HG03432 (cell line): ENCODE measurements at regions not wholly inside any gene's neighbourhood (a gene's known extent, or its start where the extent isn't known, plus 50 kb on each side); places are given as distances from the start of the nearest gene placed in this dataset.
"Not testable (repeated sequence)": the region's sequence is repeated elsewhere in the genome, so short reads cannot be mapped to it uniquely, and the experiment has no call there.

ENCODE experiments used
- ATAC-seq: cut with Tn5 transposase; IDR thresholded peaks from one replicate; pipeline ENCODE4 v1.9.1; 2021; ENCODE audit warnings: mild to moderate bottlenecking, moderate library complexity; ENCODE audit not compliant: unreplicated experiment

DNA sequence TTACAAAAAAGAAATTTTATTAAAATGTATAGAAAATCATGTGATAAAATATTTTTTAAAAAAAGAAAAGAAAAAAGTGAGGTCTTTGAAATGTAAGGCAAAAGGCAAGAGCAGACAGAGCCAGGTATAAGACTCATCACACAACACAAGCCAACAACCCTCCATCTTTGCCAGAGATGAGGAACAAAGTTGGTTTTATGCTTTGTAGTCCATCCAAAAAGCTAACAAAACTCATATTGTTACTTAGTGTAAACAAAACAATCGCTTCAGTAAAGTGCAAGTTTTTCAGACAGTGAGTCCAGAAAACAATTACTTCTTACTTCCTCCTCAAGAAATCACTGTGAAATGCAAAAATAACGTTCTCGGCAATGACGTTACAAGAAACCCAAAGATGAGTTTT lies 233.9 kb upstream of the FRG1 start:
- ATAC-seq: not testable (repeated sequence)

DNA sequence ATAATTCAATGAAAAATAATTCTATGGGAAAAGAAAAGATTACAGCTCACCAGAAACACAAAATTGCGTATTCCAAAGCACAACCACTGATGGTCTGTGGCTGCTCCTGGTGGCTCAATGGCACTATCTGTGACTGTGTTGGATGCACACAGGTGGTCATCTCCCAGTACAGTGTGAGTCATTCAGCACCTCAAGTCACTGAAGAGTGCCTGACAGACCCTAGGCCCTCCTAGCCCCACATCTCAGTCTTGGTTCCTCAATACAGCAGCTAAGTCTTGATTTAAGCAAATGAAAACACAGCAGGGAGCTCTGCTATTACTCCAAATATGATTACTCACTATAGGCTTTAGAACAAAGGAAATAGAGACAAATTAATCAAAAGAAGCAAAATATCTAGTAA lies 233.4 kb upstream of the FRG1 start:
- ATAC-seq: not testable (repeated sequence)

DNA sequence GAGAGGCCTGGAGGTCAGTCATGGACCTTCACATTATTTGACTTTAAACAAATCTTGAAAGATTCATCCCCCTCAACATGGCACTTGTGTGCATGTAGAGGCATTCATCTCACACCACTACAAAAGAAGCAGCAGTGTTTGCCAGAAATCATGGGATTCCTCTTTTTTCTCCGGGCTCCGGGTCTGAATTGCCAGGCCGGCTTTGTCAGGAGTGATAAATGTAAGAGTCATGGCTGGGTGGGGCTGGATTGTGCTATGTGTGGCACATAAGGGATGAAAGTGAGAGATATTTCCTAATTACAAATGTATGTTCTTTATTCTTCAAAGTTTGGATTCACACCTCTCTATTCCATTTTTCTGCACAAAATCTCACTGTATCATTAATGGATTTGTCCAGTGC lies 228.7 kb upstream of the FRG1 start:
- not testable (repeated sequence) for ATAC-seq

DNA sequence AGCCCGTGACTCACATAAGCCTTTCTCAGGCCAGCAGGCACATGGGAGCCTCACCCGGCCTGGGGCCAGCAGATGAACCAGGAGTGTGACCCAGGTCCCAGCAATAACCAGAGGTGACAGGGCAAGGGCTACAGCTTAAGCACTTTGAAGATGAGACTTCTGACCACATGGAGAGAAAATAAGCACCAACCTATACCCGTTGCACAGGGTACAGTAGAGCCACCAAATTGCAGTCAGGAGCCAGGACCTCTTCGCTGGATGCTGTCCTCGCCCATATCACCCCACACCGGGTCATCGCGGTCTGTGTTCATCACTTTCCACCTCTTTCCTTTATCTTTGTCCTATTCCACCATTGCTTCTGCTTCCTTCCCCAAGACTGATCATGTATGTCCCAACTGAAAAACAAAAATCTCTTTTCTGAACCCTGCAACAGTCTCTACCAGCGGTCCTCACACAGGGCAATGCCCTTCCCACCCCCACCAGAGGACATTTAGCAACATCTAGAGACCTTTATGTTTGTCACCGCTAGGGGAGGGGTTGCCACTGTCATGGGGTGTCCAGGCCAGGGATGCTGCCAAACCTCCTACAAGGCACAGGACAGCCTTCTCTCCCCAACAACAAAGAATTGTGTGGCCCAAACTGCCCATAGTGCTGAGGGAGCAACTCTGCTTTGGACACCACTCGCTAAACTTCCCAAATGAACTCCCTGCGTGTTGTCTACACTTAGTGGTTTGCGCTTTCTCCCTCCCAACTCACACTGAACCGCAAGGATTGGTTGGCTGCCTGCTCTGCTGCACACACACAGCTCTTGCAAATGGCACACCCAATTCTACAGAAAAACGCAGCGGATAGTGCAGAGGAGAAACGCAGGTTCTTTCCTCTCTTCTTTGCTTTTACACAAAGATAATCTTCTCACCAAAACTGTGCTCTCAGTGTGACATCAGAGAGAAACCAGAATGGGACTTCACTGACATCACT lies 219.4 kb upstream of the FRG1 start:
- ATAC-seq: not testable (repeated sequence)

DNA sequence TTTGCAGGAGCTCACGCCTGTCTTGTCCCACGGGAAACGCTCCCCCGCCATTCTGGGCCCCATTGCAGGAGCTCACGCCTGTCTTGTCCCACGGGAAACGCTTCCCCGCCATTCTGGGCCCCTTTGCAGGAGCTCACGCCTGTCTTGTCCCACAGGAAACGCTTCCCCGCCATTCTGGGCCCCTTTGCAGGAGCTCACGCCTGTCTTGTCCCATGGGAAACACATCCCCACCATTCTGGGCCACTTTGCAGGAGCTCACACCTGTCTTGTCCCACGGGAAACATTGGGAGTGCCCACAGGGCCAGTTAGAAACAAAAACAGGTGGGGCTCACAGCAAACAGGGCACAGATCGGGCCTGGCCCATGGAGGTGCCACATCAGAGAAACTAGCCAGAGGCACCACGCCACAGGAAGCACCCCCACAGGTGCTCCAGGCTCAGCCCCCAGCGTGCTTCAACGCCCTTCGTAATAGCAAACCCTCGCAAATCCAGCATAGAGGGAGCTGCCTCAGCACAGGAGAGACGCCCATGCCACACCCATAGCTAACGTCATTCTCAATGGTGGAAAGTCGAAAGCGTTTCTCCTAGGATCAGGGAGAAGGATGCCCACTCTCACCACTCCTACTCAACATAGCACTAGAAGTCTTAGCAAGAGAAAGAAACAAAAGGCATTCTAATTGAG lies 218.2 kb upstream of the FRG1 start:
- not testable (repeated sequence) for ATAC-seq

DNA sequence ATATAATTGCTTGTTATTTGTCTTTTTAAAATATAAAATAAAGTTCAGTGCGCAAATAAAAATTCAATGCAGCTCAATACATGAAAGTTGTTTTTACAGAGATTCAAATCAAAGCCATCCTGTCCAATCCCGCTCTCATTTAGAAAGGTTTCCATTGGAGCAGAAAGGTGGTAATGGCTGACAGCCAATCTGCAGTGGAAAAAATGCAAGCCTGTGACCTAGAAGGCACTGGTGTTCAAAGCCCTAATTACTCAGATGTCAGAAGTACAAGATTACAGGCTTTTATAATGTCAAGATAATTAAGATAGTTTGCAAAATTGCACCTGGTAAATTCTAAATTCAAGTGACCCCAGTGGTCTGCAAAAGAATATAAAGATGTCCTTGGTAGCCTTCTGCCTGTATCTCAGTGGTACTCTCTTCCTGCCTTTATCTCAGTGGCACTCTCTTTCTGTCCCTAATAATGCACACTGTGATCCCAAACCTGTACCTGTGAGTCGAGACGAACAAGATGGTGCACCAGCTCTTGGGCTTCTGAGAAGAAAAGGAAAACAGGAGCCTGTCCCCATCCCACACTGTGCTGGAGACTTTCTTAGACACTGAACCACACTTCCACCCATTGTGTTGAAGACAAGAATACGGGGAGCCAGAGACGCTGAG lies 212.6 kb upstream of the FRG1 start:
- ATAC-seq: not testable (repeated sequence)

DNA sequence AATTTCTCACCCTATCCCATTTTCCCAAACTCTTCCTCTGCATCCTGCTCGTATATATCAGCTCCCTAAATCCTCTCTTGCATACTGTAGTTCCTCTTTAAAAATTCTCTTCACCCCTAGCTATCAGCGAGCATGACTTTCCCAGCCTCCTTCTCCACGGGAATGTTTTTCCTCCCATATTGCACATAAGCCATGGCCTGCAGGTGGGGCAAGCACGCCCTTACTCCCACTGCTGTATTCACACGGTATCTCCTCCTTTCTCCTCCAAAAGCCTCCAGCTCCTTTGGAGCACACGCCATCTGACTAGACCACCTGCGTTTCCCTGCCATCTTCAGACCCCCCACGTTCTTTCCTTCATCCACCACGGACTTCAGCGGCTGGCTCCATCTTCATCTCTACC lies 208.7 kb upstream of the FRG1 start:
- not testable (repeated sequence) for ATAC-seq

DNA sequence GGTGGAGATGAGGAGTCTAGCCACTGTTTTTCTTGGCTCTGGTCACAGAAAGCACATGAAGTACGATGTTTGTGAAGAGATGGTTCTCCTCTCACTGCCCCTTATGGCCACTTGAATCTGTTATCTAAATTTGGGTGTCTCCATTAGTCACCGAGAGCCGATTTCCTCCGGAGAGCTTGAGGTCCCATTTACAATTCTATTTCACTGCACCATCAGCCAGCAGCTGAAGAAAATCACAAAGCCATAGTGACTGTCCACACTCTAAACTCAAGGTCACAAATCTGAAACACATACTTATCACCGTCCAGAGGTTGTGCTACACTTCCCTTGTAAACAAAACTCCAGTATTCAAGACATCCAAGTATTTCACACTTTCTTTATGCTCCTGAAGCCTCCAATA lies 207.2 kb upstream of the FRG1 start:
- ATAC-seq: not testable (repeated sequence)

DNA sequence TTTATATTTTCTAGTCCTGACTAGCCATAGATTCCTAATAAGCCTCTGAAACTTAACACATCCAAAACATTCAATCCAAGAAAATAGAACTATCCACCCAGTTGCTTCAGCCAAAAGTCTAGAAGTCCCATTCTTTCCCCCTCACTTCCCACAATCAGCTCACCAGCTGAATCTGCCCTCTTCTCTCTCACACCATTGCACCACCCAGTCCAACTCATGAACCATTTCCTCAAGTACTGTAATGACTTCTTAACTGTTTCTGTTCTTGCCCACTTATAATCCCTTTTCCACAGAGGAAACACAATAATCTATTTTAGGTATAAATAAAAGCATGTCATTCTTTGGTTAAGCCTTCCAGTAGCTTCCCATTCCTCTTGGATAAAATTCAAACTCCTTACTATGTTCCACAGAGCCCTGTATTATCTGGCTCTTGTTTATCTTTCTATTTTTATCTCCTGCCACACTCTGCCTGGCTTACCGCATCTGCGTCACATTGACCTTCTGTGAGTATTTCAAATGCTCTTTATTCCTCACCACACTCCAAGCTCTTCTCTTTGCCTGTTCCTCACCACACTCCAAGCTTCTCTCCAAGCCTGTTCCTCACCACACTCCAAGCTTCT lies 205.9 kb upstream of the FRG1 start:
- not testable (repeated sequence) for ATAC-seq

DNA sequence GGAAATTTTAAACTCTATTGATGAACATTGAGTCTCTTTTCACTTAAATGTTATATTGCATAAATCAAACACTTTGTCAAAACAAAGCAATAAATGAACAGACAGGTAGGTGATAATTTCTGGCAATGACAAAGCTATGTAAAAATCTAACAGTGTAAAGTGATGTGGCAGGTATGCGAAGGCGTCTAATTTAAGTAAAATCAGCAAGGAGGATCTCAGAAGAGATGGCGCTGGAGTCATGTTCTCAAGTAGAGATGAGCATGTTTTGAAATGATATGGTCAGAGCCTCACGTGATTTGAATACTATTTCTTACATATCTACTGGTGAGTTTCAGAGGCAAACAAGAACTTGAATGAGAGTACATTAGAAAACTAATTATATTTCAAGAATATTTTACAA lies 204.0 kb upstream of the FRG1 start:
- not testable (repeated sequence) for ATAC-seq

DNA sequence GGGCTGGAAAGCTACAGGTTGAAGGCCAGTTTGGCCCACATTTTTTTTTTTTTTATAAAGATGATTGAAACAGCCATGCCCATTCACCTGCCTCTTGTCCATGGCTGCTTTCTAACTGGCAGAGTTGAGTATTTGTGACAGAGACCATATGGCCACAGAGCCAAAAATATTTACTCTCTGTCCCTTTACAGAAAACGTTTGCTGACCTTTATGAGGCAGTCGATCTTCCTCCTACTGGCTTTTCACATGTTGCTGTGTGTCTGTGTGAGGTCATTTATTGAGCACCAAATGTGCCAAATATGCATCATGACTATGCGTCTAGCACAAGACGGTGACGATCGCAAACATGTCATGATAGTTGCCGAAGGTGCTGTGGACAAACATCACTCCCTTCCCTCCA lies 200.6 kb upstream of the FRG1 start:
- not testable (repeated sequence) for ATAC-seq

DNA sequence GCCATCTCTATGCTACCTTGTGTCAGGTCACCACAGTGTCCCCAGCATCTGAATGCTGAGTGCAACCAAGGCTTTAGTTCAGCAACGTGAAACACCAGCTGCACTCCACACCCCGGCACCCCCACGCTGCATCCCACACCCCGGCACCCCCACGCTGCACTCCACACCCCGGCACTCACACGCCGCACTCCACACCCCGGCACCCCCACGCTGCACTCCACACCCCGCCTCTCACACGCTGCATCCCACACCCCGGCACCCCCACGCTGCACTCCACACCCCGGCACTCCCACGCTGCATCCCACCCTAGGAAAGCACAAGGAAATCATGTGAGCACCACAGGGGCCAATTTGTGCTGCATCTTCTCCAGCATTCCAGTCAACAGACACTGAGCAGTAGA lies 199.8 kb upstream of the FRG1 start:
- ATAC-seq: no peak

DNA sequence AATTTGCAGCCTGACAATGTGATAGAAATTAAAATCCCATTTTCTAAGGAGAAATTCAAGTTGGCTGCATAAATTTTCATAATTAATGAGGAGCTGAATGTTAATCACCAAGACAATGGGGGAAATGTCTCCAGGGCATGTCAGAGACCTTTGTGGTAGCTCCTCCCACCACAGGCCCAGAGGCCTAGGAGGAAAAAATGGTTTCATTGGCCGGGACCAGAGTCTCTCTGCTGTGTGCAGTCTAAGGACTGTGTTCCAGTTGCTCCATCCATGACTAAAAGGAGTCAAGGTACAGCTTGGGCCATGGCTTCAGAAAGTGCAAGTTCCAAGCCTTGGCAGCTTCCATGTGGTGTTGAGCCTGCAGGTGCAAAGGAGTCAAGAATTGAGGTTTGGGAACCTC lies 187.6 kb upstream of the FRG1 start:
- ATAC-seq: not testable (repeated sequence)

DNA sequence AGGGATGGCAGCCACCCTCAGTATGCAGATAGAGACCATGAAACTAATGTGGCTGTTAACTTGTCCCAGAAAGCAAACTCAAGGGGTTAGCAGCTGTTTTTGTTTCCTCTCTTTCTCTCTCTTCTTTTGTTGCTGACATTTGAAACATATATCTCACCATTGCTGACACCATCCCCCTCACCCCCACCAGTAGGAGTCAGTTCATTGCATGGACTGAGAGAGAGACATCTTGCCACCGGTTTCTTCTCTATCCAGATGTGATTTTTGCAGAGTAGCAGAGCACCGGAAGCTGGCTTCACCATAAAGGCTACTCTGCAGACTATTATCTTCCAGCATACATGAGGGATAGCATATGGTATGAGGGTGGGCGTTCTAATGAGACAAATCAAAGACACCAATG lies 177.1 kb upstream of the FRG1 start:
- no peak for ATAC-seq

DNA sequence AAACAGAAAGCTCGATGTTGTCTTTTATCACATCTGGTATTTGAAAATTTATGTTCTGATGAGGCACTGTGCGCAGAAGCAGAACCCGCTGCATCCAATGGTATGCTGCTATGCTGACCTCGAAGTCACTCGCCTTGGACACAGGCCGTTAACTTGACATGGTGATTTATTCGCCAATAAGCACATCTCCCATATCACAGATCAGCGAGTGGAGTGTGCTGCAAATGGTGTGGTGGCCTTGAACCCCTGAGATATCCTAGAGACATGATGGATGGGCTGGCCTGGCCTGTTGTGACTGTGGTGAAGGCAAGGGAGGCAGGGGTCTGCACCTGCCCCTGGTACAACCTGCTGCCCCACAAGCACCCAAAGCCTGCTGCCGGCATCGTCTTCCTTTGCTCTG lies 175.4 kb upstream of the FRG1 start:
- ATAC-seq: no peak

DNA sequence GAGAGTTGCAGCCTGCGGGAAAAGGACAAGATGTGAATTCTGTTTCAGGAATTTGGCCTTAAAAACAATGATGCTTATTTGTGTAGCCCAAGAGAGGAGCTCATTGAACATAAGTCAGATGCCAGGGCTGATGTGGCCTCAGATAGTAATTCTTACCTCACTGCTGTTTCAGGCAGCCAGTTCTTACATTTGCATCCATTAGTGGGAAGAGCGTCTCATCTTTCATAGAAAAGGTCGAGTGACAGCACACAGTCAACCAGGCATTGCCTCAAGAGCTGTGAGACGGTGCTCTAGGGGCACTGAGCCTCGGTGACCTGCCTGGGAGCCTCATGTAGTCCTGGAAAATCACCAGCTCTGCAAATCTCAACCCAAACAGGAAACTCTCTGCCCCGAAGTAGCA lies 174.9 kb upstream of the FRG1 start:
- no peak for ATAC-seq

DNA sequence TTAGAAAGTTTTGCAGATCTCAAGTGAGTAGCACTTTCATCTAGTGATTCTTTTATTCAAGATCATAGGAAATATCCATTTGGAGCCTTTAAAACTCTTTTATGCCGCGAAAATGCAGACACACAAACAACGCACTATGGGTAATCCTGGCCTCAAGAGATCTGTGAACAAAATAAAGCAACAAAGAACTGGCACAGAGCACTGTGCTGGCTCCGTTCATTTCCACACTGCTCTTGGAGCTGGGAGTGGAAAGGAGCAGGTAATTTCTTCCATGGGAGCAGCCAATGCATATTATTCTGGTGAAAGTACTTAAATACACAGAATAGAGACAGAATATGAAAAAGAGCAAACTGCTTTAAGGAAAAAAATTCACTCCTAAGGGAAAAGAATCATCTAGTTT lies 172.7 kb upstream of the FRG1 start:
- no peak for ATAC-seq

DNA sequence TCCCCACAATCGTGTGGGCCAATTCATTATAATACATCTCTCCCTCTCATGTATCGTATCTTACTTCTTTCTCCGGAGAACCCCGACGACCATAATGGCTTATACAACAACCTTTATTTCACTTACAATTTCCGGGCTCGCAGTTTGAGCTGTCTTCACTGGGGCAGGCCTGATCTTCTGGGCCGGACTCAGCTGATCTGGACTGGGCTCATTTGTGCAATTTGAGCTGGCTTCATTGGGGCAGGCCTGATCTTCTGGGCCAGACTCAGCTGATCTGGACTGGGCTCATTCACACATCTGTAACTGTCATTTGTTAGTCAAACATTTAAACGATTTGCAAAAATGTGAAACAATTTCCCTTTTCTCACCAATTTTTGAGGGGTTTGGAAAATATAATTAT lies 171.5 kb upstream of the FRG1 start:
- no peak for ATAC-seq

DNA sequence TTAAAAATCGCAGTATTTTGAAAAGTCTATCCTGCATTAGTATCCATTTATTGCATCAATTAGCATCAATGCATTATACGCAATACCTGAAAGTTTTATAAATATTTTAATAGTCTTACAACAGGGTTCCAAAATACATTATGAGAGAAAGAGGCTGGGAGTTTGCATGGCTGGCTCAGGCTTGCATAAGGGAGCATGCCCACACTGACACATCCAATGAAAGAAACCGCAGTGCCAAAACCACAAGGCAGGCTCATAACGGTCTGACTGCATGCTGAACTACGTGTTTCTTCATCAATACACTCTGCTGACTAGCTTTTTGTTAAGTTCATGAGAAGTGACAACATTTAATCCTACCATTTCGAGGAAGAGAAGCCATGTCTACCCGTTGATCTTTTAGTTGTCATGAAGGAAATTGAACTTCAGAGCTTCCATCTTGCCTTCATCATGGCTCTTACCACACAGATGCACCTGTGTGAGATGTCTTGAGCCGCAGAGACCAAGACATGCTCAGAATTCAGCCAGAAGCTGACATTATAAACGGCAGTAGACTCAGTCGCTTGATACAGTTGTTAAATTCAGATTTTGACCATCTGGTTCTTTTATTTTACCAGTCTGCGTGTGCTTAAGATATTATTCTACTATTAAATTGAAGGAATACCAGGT lies 168.8 kb upstream of the FRG1 start:
- ATAC-seq: no peak

DNA sequence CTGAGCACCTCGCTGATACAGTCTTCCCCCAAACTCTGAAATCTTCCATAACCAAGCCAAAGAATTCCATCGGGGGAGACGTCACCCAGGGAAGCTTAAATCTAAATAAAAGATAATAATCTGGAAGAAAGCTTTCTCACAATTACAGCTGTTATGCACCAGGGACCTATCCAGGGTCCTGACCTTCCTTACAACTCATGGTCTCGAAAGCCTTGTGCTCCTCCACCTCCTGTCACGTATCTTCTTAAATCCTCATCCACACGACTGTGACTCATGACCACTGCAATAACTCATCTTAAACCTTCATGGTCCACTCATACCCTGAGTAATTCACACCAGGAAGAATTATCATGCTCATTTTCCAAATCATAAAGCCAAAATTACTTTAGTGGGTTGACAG lies 166.8 kb upstream of the FRG1 start:
- ATAC-seq: no peak
